Suppressor macrophage (primary cell): ENCODE measurements at regions not wholly inside any gene's neighbourhood (a gene's known extent, or its start where the extent isn't known, plus 50 kb on each side); places are given as distances from the start of the nearest gene placed in this dataset.

Source experiments
- DNase-seq, 4 experiments: peaks; one replicate each; pipeline ENCODE4 v3.0.0-alpha.2; 2020 to 2022

DNA sequence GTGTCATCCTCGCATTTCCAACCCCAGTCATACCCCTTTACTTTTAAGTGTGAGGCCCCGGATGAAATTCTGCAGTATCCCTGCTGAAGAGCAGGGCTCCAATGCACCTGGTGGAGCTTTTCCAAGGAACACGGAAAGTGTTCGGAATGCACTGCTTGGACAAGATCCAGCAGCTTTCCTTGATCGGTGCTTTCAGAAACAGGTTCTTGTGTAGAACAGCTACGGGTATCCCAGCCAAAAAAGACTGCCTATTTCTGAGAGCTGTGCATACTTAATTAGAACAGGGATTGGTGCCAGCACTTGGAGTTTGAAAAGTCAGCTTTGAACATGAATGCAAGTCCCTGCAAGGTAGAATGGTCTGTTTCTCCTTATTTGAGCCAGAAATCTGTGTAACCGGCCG is 87.2 kb upstream of the C1QTNF9B start:
- no peak for DNase-seq

DNA sequence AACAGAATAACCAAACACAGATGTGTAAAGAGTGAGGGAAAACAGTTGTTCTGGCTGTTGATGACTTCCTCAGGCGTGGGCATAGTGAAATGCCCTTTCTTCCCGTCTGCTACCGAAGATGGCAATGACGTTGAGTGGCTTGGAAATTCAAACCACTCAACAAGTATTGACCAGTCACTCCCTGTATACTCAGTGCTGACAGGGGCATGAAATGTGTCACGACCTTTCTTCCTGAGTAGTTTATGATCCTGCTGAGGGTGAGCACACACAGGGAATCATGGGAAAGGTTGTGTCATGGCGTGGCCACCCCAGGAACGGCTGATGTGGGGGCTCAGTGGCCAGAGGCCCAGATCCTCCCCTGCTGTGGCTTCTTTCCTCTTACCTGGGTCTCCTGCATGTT is 87.8 kb upstream of the C1QTNF9B start:
- DNase-seq = no peak

DNA sequence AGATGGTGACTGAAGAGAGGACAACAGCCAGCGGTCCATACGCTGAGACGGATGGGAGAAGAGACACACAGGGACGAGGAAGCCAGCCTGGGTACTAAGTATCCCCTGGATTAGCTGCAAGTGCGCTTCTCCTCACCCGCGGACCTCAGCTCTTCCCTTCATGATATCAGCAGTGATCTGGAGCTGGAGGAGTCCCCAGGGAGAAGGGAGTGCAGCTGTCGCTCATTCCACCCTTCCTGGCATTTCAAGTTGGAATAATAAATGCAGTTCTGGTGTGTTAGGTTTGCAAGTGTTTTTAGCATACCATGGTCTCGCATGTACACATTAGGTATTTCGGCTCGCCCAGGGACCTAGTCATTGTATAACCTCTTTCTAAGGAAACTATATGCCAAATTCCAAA is 88.5 kb upstream of the C1QTNF9B start:
- no peak for DNase-seq

- no peak for DNase-seq
Observed at GRCh38 chr13:23986619-23987018, 89.3 kb upstream of the C1QTNF9B start.

- no peak for DNase-seq
Observed at GRCh38 chr13:23987331-23987894, 90.1 kb upstream of the C1QTNF9B start.

DNA sequence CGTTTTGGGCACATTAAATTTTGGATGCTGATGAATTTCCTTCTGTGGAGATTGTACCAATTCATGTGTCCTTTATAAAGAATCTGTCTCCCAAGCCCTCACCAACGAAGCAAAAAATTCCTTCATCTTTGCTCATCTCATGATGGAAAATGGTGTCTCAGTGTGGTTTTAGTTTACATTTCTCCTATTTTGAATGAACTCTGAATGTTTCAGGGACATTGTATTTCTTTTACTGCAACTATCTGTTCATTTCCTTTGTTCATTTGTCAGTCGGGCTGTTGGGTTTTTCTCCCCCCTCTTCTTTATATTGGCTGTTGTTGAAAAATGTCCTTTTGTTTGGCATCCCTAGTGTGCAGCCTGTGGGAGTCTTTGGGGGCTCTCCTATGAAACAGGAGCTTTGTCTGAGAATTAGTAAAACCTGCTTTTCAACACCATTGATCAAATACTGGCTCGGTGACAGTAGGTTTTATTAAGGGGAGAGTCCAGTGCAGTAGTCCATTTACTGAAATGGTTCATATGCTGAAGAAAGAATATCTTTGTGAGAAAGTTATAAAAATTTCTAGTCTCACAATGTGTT is 91.3 kb upstream of the C1QTNF9B start:
- no peak for DNase-seq

DNA sequence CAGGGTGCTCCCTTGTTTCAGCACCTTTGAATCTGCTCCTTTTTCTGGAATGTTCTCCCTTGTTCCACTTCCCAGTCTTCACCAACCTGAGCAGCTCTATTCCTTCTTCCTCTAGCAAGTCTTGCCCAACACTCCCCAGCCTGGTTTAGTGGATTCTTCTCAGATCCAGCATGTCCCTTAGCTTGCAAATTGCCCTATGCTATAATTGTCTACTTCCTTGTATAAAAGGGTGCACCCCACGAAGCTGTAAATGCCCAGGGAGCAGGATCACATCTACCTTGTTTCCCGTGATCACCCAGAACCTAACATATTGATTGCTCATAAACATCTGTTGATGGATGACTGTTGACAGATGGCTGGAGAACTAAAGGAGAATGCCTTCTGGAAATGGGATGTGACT is 93.2 kb upstream of the C1QTNF9B start:
- DNase-seq = peak in 1 of 4 experiments; percentile 2

DNA sequence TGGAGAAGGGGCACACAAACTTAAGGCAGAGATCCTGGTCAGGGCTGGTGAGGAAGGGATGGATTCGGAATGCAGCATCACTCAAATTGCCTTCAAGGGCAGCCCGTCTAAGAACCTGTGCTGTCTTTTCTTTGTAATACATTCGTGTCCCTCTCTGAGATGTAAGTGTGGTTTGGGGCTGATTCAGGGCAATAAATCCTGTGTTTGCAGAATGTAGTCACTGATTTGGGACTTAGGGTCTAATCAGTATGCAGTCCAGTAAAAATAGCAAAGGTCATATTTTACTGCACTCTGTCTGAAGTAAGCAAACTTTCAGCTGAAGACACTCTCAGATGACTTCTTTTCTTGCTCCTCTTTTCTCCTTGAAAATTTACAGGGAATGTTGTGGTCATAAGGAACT is 93.8 kb upstream of the C1QTNF9B start:
- no peak for DNase-seq

- DNase-seq = no peak
Observed at GRCh38 chr13:23992781-23993679, 95.7 kb upstream of the C1QTNF9B start.

DNA sequence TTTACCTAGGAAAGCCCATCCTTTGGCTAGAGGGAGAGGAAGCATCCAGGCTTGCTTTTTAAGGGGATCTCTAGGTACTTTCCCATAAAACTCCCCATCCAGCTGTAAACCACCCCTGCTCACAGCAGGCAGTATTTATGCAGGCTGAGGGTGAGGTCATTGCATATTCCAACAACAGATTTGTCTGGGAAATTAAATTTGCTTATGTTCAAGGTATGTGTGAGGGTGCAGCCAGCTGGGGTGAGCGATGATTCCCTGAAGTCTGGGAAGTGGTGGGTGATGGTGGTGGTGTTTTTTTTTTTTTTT is 96.3 kb upstream of the C1QTNF9B start:
- DNase-seq = no peak

DNA sequence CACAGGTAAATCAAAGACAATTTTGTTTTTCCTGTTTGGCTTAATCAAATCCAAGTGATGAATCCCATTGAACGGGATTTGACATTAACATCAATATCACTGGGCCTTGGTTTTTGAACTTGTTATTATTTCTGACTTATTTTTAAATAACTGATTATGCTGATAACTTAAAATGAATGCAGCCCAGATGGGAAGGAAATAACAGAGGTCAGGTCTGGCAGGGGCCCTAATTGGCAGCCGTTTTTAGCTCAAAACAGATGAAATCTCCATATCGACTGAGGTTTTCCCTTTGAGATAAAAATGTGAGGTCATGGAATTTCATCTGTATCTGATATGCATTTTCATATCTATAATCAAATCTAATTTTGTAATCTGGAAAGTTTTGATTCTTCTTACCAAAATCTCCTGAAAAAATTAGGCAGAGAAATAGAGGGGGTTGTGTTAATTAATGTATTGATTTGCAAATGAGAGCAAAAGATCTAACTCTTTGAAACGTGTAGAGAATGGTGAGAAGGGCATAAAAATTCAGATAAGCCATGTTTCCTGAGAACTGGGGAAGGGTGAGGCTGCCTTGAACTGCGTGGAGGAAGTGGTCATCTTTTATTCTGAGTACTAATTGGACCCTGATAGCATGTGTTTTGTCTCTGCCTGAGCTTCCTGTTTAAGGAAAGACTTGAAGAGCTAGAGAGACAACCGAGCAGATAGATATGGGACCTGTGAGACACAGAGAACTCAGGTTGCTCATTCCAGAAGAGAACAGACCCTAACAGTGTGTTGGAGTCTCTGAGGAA is 98.2 kb upstream of the C1QTNF9B start:
- peak in 1 of 4 experiments; percentile 10 for DNase-seq

DNA sequence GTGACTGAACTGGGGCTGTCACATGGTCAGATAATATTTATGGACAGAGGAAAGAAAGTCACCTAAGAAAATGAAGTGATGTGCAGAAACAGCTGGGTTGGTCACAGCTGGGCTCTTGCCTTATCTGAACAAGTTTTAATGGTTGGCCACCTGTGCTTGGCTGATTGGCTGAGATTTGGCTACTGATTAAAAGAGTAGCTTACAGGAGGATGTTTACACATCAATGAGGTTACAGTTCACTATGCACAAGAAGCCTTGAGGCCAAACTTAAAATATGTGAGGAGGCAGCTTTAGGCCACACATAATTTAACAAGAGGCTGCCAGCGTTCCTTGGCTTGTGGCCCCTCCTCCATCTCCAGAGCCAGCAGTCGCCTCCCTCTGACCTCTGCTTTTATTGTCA is 99.2 kb upstream of the C1QTNF9B start:
- no peak for DNase-seq

GRCh38 chr13:23999424-23999823 is 102.1 kb upstream of the C1QTNF9B start:
- no peak for DNase-seq

DNA sequence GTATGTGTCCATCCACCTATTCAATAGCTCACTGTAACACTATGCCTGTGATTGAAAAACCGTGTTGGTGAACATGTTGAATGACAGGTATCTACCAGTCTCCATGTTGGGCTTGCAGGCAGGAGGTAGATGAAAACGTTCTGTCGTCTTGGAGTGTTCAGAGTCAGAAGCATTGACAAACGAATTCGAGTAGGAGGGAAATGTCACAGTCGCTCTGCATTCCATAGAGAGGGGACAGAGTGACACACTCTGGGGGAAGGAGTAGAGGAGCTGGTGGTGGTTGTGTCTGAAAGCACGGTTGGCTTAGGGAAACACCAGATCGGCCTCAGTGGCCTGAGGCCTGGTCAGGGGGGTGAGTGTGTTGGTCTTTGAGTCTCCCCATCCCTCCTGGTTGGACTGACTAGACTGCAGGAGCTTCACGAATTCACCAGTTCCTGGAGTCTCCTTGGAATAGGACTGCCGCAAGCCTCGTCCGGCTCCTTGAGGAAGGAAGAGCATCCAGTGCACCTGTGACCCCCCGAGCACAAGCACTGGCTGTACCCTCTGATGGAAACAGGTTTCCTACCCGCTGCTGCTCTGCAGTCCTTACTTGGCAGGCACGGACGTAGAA is 105.0 kb upstream of the C1QTNF9B start:
- no peak for DNase-seq

DNA sequence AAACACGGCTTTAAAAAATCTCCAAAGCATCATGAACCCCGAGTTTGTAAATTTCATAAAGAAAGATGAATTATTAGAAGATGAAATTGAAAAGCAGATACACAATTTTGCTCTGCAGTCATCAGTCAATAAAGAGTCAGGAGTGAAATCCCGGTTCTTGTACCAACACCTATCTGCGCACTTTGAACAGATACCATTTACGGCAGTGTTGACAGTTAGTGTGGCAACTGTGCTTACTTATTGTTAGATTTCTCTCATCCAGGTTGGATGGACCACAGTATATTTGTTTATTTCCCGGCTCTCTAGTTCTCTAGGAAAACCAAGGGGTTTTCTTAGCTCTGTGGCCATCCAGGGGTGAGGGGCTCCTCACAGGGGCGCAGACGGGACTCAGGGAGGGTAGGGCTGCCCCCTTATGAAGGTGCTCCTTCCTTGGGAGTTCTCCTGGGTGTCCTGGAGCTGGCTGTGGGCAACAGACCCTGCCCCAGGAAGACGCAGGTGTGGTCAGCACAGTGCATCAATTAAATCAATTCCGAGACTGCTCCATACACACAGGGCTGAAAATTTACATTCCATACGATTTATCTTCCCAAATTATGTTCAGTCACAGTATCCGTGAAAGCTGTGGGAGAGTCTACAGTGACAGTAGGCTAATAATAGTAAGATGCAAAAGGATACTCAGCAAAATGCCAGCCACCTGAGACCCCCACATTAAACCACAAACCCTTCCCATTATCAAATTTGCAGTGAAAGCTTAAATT is 107.0 kb upstream of the C1QTNF9B start:
- no peak for DNase-seq

DNA sequence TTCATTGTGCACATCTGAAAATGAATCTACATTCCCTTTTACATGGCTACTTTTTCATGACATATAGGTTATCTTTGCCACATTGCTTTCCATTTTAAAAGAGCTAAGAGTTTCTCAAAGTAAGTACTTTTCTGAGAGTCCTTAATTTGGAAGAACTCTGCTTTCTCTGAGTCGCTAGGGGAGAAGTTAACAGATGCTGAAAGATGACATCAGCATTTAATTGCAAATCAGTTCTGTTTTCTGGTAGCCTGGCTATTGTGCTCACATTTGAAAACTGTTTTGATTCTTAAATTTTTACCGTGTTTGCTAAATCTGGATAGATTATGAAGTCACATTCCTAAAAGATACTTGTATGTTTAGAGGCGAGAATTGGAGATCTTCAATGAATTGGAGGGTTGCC is 107.7 kb upstream of the C1QTNF9B start:
- DNase-seq = peak in 2 of 4 experiments; percentile 1 to 2

GRCh38 chr13:24005755-24006281 is 108.5 kb upstream of the C1QTNF9B start:
- DNase-seq = no peak

DNA sequence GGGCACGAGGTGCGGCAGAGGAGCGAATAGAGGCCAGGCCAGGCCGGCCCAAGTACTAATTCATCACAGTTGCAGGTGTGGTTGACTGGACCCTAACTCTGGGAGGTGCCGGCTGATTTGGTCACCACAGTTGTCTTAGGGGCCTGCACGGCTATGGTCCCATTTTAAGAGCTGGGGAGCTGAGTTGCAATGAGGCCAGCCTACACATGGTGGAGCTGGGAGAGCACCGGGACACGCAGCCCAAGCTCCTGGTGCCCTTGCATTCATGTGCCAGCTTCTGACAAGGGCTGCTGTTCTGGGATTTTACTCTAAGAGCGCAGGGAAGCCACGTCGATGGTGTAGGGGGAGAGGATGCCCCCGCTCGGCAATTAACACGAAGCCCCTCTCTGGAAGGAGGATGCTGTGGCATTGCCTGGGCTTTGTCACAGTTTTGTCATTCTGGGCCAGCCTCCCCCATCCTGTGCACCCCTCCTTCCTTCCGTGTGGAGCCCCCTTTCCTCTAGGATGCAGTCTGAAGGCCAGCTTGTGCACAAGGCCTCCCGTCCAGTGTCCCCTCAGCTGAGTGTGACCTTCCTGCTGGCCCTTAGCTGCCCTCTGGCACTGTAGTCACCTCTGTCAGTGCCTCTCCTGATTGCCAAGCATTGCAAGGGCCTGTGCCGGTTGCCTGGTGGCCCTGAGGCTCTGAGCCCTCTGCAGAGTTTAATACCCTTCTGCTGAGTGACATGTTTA is 109.4 kb upstream of the C1QTNF9B start:
- no peak for DNase-seq

- DNase-seq = no peak
Observed at GRCh38 chr13:24007979-24008620, 110.8 kb upstream of the C1QTNF9B start.

DNA sequence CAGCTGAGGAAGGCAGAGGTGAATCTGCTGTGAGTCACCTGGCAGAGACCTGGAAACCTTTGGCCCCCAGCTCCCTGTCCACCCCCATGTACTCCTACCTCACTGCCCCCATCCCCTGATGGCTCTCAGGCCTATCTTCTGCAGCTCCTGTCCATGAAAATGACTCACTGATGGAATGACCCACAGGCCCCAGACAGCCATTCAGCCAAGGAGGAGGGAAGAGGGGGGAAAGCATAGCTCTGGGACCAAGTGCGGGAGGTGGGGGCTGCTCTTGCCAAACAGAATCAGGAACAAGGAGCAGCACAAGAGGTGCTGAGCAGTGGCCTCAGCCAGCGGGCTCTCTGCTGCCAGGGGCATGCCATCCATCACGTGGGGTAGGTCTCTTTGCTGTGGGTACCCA is 111.4 kb upstream of the C1QTNF9B start:
- DNase-seq = no peak

DNA sequence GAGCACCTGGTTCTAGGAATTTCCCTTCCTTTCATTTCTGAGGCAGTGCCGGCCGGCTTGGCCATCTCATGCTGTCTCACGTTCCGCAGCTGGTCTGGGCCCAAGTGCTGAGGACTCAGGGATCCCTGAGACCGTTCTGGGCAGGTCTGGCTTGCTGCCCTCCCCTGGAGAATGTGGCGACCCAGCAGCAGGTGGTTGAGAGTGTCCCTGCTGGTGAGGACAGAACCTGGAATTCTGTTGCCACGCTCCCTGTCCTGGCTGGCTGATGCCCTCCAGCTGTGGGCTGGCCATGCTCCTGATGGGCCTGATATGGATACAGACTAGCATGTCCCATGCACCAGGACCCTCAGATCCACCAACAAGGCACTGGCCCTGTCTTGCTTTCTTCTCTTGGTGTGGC is 114.0 kb upstream of the C1QTNF9B start:
- no peak for DNase-seq
